HCT116 (cell line): ENCODE measurements at regions not wholly inside any gene's neighbourhood (a gene's known extent, or its start where the extent isn't known, plus 50 kb on each side); places are given as distances from the start of the nearest gene placed in this dataset.

Source experiments
- ATAC-seq: fragments of 200-7000 bp; cut with Tn5 transposase; 2 replicates; pipeline ENCODE4 v1.9.1; 2020; ENCODE audit warnings: mild to moderate bottlenecking, moderate library complexity
- BruUV-seq: library from RNA; stranded (reverse); fragments of 400-500 nt; replicated peaks from 2 replicates; lab custom pipeline; 2021; lab: Mats Ljungman, UMichigan
- CTCF ChIA-PET: fragments of 300-600 bp; sonication (Branson Sonifier 250); formaldehyde crosslinking; loops from one replicate; lab custom pipeline; 2021; ENCODE audit warnings: antibody characterized with exemption; lab: Charles Lee
- POLR2A ChIA-PET: fragments of 300-600, 350-600 bp; sonication (Branson Sonifier 250); formaldehyde crosslinking; loops from one replicate; lab custom pipeline; 2021; ENCODE audit warnings: antibody characterized with exemption; lab: Charles Lee
- RAD21 ChIA-PET, 2 experiments: fragments of 300-600 bp; sonication (Branson Sonifier 250); formaldehyde crosslinking; loops; one replicate each; lab custom pipeline; 2023; ENCODE audit warnings: low total read pairs in 2 of 2; ENCODE audit not compliant: uncharacterized antibody in 2 of 2, unreplicated experiment in 2 of 2, low non-redundant PET in 1 of 2; lab: Charles Lee
- DNase-seq: peaks from one replicate; pipeline ENCODE4 v3.0.0-alpha.2; 2010; ENCODE audit warnings: low read depth, low spot score
- H2AFZ ChIP-seq: fragments of 200-600 bp; shearing (Covaris generic), sonication (generic); 2 replicates; pipeline ENCODE4 v1.6.1; 2017; ENCODE audit warnings: low read depth, mixed run types, mixed read lengths, antibody characterized with exemption, low read length; ENCODE audit not compliant: poor library complexity, severe bottlenecking
- H3K27ac ChIP-seq: 2 replicates; pipeline ENCODE4 v1.5.1; 2012; ENCODE audit warnings: low read depth, low read length
- H3K27me3 ChIP-seq: fragments of 200-600 bp; sonication (generic); 2 replicates; pipeline ENCODE4 v1.6.1; 2016; ENCODE audit warnings: mixed run types, low read length, mixed read lengths; ENCODE audit not compliant: insufficient read depth
- H3K36me3 ChIP-seq, 2 experiments: fragments of 200-500 bp in 1 of 2; fragments of 200-600 bp in 1 of 2; sonication (Bioruptor generic) in 1 of 2; sonication (generic) in 1 of 2; 2 replicates each; pipeline versions ENCODE4 v1.5.1 to v1.6.1; 2014 to 2016; ENCODE audit warnings: low read length in 2 of 2, inconsistent platforms in 1 of 2, mixed read lengths in 1 of 2, mixed run types in 1 of 2; ENCODE audit not compliant: insufficient read depth in 2 of 2, control insufficient read depth in 1 of 2
- H3K4me1 ChIP-seq, 2 experiments: fragments of 200-600 bp in 1 of 2; sonication (generic) in 1 of 2; 2 replicates each; pipeline versions ENCODE4 v1.5.1 to v1.6.1; 2012 to 2017; ENCODE audit warnings: low read length in 2 of 2, inconsistent platforms in 1 of 2, mild to moderate bottlenecking in 1 of 2, mixed read lengths in 1 of 2, mixed run types in 1 of 2, moderate library complexity in 1 of 2; ENCODE audit not compliant: insufficient read depth in 2 of 2, control insufficient read depth in 1 of 2
- H3K4me2 ChIP-seq: fragments of 200-600 bp; sonication (generic); 2 replicates; pipeline ENCODE4 v1.6.1; 2017; ENCODE audit warnings: mixed run types, low read length, mixed read lengths
- H3K4me3 ChIP-seq, 2 experiments: fragments of 200-600 bp in 1 of 2; sonication (generic) in 1 of 2; replicated peaks in 1 of 2; 2 replicates each; pipeline ENCODE4 v1.5.1; 2011 to 2016; ENCODE audit warnings: low read length in 2 of 2, control low read depth in 1 of 2, low read depth in 1 of 2, mild to moderate bottlenecking in 1 of 2, mixed read lengths in 1 of 2, mixed run types in 1 of 2
- H3K79me2 ChIP-seq: fragments of 200-600 bp; sonication (generic); 2 replicates; pipeline ENCODE4 v1.6.1; 2017; ENCODE audit warnings: mild to moderate bottlenecking, mixed run types, low read length, moderate library complexity, mixed read lengths; ENCODE audit not compliant: insufficient read depth
- H3K9ac ChIP-seq: fragments of 200-600 bp; sonication (generic); 2 replicates; pipeline ENCODE4 v1.6.1; 2016; ENCODE audit warnings: low read length, mixed read lengths
- H3K9me2 ChIP-seq: fragments of 200-600 bp; sonication (generic), shearing (Covaris generic); 2 replicates; pipeline ENCODE4 v1.6.1; 2017; ENCODE audit warnings: mixed run types, mild to moderate bottlenecking, moderate library complexity; ENCODE audit not compliant: insufficient read depth
- H3K9me3 ChIP-seq, 2 experiments: fragments of 200-500 bp in 1 of 2; fragments of 200-600 bp in 1 of 2; sonication (Bioruptor generic) in 1 of 2; sonication (generic) in 1 of 2; 2 replicates each; pipeline ENCODE4 v1.6.1; 2014 to 2017; ENCODE audit warnings: low read length in 2 of 2, mixed read lengths in 2 of 2, inconsistent platforms in 1 of 2, low read depth in 1 of 2, mild to moderate bottlenecking in 1 of 2, mixed run types in 1 of 2, moderate library complexity in 1 of 2; ENCODE audit not compliant: control insufficient read depth in 1 of 2, insufficient read depth in 1 of 2
- H4K20me1 ChIP-seq: fragments of 200-600 bp; sonication (generic), shearing (Covaris generic); 2 replicates; pipeline ENCODE4 v1.6.1; 2017; ENCODE audit warnings: mixed run types, mild to moderate bottlenecking, moderate library complexity; ENCODE audit not compliant: insufficient read depth
- CBX3 ChIP-seq: IDR thresholded peaks from 2 replicates; pipeline ENCODE4 v1.6.1; 2012; ENCODE audit warnings: low read depth
- CEBPB ChIP-seq: IDR thresholded peaks from 2 replicates; pipeline ENCODE4 v1.6.1; 2012; ENCODE audit warnings: low read depth
- CTCF ChIP-seq, 3 experiments: fragments of 200-600 bp in 1 of 3; sonication (generic) in 1 of 3; IDR thresholded peaks in 2 of 3; conservative IDR thresholded peaks in 1 of 3; 2 replicates each; pipeline ENCODE4 v1.5.1; 2012 to 2017; ENCODE audit warnings: low read depth in 2 of 3, low read length in 2 of 3, antibody characterized with exemption in 1 of 3, borderline replicate concordance in 1 of 3, control low read depth in 1 of 3, mild to moderate bottlenecking in 1 of 3, mixed read lengths in 1 of 3, mixed run types in 1 of 3, moderate library complexity in 1 of 3; ENCODE audit not compliant: insufficient read depth in 1 of 3
- EGR1 ChIP-seq: IDR thresholded peaks from 2 replicates; pipeline ENCODE4 v1.6.1; 2012; ENCODE audit warnings: low read depth
- EZH2phosphoT487 ChIP-seq: fragments of 200-600 bp; IDR thresholded peaks from 2 replicates; pipeline ENCODE4 v1.6.1; 2018; ENCODE audit warnings: antibody characterized with exemption, borderline replicate concordance
- JUND ChIP-seq: IDR thresholded peaks from 2 replicates; pipeline ENCODE4 v1.6.1; 2012
- MAX ChIP-seq: IDR thresholded peaks from 2 replicates; pipeline ENCODE4 v1.6.1; 2012
- POLR2A ChIP-seq: IDR thresholded peaks from 2 replicates; pipeline ENCODE4 v1.7.0; 2011; ENCODE audit warnings: borderline replicate concordance; ENCODE audit not compliant: insufficient read depth, insufficient read length; ENCODE audit errors: extremely low read depth
- RAD21 ChIP-seq: IDR thresholded peaks from 2 replicates; pipeline ENCODE4 v1.6.1; 2012; ENCODE audit warnings: low read depth, mild to moderate bottlenecking
- SIN3A ChIP-seq: IDR thresholded peaks from 2 replicates; pipeline ENCODE4 v1.6.1; 2012; ENCODE audit warnings: low read depth
- TCF7L2 ChIP-seq: IDR thresholded peaks from 2 replicates; pipeline ENCODE4 v1.7.0; 2011; ENCODE audit warnings: borderline replicate concordance, inconsistent platforms; ENCODE audit not compliant: insufficient read depth, insufficient read length; ENCODE audit errors: extremely low read depth
- ZFX ChIP-seq: fragments of 450-650 bp; IDR thresholded peaks from 2 replicates; pipeline ENCODE4 v1.6.1; 2017
- intact Hi-C: fragments of 100-400 bp; cut with micrococcal nuclease; formaldehyde crosslinking; loops from 2 replicates; pipeline ENCODE4 v1.10.0; 2022
- TF ChIP-seq, protein P1 (sequence below): IDR thresholded peaks from 2 replicates; pipeline ENCODE4 v1.6.1; 2012; ENCODE audit warnings: low read depth
- TF ChIP-seq, protein P2 (sequence below): IDR thresholded peaks from 2 replicates; pipeline ENCODE4 v1.6.1; 2011; ENCODE audit warnings: mild to moderate bottlenecking, low read length, moderate library complexity; ENCODE audit not compliant: insufficient replicate concordance; ENCODE audit errors: extremely low read depth

DNA sequence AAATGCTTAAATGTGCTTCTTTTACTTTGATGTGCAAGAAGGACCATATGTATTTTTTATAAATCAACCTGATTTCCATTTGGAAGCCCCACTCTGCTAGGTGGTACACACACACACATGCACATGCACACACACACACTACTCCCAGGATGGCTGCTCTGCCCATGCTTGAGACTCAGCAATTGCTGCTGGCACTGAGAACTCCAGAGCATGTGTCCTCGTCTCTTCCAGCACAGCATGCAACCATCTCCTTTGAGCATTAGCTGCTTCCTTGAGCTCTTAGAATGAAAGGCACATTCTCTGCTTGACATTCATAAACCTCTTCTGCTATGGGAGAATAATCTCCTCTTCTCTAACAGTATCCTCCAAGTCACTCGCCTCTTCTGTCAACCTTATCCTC, 115.9 kb downstream of the FEM1C start:
- no peaks in the 10 kb centered on the region for H4K20me1 ChIP-seq
- no peaks in the 10 kb centered on the region for H3K79me2 ChIP-seq
- no peak overlapping the region for H3K4me3 ChIP-seq
- no peaks in the 10 kb centered on the region for H3K9me2 ChIP-seq
- no peaks in the 10 kb centered on the region for H3K9me3 ChIP-seq
- no peaks in the 10 kb centered on the region for H3K36me3 ChIP-seq
- no peak overlapping the region for H3K4me2 ChIP-seq
- no peak overlapping the region for H3K27ac ChIP-seq
- intact Hi-C loops: no loop called here
- ATAC-seq: no peak
- ChIA-PET CTCF (no interaction called here), POLR2A (no interaction called here), RAD21 (no interaction called here)
- H2AFZ ChIP-seq: no peak overlapping the region
- no peak for DNase-seq
- H3K4me1 ChIP-seq: peaks cover 0 to 28% of the 10 kb centered on the region in 2 experiments; a peak in 2 of 4 replicates
- no TSS peak for BruUV-seq
- H3K27me3 ChIP-seq: no peaks in the 10 kb centered on the region
- TF ChIP-seq CEBPB (no peak), POLR2A (no peak), JUND (no peak), EZH2phosphoT487 (no peak), EGR1 (no peak)
- TF ChIP-seq, protein P1, sequence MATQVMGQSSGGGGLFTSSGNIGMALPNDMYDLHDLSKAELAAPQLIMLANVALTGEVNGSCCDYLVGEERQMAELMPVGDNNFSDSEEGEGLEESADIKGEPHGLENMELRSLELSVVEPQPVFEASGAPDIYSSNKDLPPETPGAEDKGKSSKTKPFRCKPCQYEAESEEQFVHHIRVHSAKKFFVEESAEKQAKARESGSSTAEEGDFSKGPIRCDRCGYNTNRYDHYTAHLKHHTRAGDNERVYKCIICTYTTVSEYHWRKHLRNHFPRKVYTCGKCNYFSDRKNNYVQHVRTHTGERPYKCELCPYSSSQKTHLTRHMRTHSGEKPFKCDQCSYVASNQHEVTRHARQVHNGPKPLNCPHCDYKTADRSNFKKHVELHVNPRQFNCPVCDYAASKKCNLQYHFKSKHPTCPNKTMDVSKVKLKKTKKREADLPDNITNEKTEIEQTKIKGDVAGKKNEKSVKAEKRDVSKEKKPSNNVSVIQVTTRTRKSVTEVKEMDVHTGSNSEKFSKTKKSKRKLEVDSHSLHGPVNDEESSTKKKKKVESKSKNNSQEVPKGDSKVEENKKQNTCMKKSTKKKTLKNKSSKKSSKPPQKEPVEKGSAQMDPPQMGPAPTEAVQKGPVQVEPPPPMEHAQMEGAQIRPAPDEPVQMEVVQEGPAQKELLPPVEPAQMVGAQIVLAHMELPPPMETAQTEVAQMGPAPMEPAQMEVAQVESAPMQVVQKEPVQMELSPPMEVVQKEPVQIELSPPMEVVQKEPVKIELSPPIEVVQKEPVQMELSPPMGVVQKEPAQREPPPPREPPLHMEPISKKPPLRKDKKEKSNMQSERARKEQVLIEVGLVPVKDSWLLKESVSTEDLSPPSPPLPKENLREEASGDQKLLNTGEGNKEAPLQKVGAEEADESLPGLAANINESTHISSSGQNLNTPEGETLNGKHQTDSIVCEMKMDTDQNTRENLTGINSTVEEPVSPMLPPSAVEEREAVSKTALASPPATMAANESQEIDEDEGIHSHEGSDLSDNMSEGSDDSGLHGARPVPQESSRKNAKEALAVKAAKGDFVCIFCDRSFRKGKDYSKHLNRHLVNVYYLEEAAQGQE: no peak
- H3K9ac ChIP-seq: no peak overlapping the region

GRCh38 chr5:115428248-115428647, 116.3 kb downstream of the FEM1C start:
- H3K9ac ChIP-seq: no peak overlapping the region
- no peak for TF ChIP-seq CBX3
- no peak for TF ChIP-seq RAD21
- TF ChIP-seq EZH2phosphoT487: no peak
- TF ChIP-seq MAX: no peak
- TF ChIP-seq POLR2A: no peak
- TF ChIP-seq SIN3A: no peak
- TF ChIP-seq, protein P2, sequence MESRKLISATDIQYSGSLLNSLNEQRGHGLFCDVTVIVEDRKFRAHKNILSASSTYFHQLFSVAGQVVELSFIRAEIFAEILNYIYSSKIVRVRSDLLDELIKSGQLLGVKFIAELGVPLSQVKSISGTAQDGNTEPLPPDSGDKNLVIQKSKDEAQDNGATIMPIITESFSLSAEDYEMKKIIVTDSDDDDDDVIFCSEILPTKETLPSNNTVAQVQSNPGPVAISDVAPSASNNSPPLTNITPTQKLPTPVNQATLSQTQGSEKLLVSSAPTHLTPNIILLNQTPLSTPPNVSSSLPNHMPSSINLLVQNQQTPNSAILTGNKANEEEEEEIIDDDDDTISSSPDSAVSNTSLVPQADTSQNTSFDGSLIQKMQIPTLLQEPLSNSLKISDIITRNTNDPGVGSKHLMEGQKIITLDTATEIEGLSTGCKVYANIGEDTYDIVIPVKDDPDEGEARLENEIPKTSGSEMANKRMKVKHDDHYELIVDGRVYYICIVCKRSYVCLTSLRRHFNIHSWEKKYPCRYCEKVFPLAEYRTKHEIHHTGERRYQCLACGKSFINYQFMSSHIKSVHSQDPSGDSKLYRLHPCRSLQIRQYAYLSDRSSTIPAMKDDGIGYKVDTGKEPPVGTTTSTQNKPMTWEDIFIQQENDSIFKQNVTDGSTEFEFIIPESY: no peak
- no peak for TF ChIP-seq CTCF (IDR thresholded peaks at IDR 0.05 in 2 of 3, conservative IDR thresholded peaks at IDR 0.05 in 1 of 3; ENCODE audit: borderline replicate concordance in 1 of 3, insufficient read depth in 1 of 3, low read depth in 2 of 3, low read length in 2 of 3)
- no peak for TF ChIP-seq ZFX
- TF ChIP-seq TCF7L2: no peak

More at GRCh38 chr5:115428248-115428647, 116.3 kb downstream of the FEM1C start:
- intact Hi-C loops: no loop called here
- Histone ChIP-seq H3K9me2 (no peaks in the 10 kb centered on the region), H3K36me3 (no peaks in the 10 kb centered on the region), H3K27me3 (no peaks in the 10 kb centered on the region), H3K4me3 (no peak overlapping the region), H3K9me3 (no peaks in the 10 kb centered on the region), H4K20me1 (no peaks in the 10 kb centered on the region), H2AFZ (no peak overlapping the region), H3K27ac (no peak overlapping the region), H3K4me1 (peaks cover 1 to 32% of the 10 kb centered on the region in 2 experiments; a peak in 3 of 4 replicates), H3K79me2 (no peaks in the 10 kb centered on the region), H3K4me2 (no peak overlapping the region)
- ATAC-seq (no peak), DNase-seq (no peak)
- ChIA-PET POLR2A (no interaction called here), RAD21 (no interaction called here), CTCF (no interaction called here)
- BruUV-seq: no TSS peak
